ENCODE measurements at regions not wholly inside any gene's neighbourhood (a gene's known extent, or its start where the extent isn't known, plus 50 kb on each side); places are given as distances from the start of the nearest gene placed in this dataset.

DNA sequence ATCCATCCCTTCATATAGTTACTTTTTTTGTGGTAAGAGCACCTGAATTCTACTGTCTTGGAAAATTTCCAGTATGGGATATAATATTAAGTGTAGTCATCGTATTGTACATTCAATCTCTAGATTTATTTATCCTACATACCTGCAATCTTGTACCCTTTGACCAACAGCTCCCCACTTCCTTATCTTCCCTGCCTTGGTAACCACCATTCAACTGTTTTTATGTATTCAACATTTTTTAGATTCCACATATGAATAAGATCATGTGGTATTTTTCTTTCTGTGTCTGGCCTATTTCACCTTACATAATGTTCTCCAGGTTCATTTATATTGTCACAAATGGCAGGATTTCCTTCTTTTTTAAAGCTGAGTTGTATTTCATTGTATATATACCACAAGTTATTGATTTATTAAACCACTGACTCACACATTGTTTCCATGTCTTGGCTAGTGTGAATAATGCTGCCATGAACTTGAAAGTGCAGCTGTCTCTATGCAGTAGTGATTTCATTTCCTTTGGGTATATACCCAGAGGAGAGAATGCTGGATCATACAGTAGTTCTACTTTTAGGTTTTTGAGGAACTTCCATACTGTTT lies 572.5 kb downstream of the MAGEB5 start:
- Histone ChIP-seq H3K36me3 (replicated peaks in 1 of 2; ENCODE audit: control insufficient read depth in 1 of 2, insufficient read depth in 2 of 2, low read length in 2 of 2) (no peaks in the 10 kb centered on the region), H4K20me1 (ENCODE audit: insufficient read depth, low read length) (no peaks in the 10 kb centered on the region), H3K27me3 (ENCODE audit: control insufficient read depth in 2 of 2, insufficient read depth in 2 of 2, low read length in 2 of 2) (no peaks in the 10 kb centered on the region), H3K4me3 (replicated peaks in 1 of 3; ENCODE audit: low read depth in 2 of 3, low read length in 3 of 3) (no peak overlapping the region), H3K4me1 (ENCODE audit: control insufficient read depth in 1 of 2, insufficient read depth in 2 of 2, low read length in 2 of 2) (no peaks in the 10 kb centered on the region), H3K9me3 (replicated peaks in 1 of 2; ENCODE audit: control insufficient read depth in 1 of 2, insufficient read depth in 1 of 2, low read length in 2 of 2) (no peaks in the 10 kb centered on the region), H3K9ac (ENCODE audit: insufficient read depth, low read length, poor library complexity, severe bottlenecking) (no peak overlapping the region), H3K27ac (ENCODE audit: low read depth in 1 of 2, low read length in 2 of 2) (no peak overlapping the region), H3K79me2 (ENCODE audit: insufficient read depth, low read length) (no peaks in the 10 kb centered on the region), H2AFZ (ENCODE audit: insufficient read depth, low read depth, low read length, poor library complexity, severe bottlenecking) (no peak overlapping the region), H3K4me2 (replicated peaks; ENCODE audit: extremely low read depth, low read length, poor library complexity, severe bottlenecking) (no peak overlapping the region)
- Mint-ChIP-seq H3K4me3 (no peak overlapping the region), H3K27me3 (ENCODE audit: low read depth in 3 of 3) (no peaks in the 10 kb centered on the region), H3K9me3 (no peaks in the 10 kb centered on the region), H3K27ac (no peak overlapping the region), H3K4me1 (no peaks in the 10 kb centered on the region), H3K36me3 (no peaks in the 10 kb centered on the region)
- no CpG with 5 or more reads among the region's 1 CpG for WGBS (ENCODE audit: insufficient coverage)
- intact Hi-C loops (cut with micrococcal nuclease), result no loop called here
- no peak for TF ChIP-seq CTCF (IDR thresholded peaks at IDR 0.05)
- DNase-seq, result no peak

DNA sequence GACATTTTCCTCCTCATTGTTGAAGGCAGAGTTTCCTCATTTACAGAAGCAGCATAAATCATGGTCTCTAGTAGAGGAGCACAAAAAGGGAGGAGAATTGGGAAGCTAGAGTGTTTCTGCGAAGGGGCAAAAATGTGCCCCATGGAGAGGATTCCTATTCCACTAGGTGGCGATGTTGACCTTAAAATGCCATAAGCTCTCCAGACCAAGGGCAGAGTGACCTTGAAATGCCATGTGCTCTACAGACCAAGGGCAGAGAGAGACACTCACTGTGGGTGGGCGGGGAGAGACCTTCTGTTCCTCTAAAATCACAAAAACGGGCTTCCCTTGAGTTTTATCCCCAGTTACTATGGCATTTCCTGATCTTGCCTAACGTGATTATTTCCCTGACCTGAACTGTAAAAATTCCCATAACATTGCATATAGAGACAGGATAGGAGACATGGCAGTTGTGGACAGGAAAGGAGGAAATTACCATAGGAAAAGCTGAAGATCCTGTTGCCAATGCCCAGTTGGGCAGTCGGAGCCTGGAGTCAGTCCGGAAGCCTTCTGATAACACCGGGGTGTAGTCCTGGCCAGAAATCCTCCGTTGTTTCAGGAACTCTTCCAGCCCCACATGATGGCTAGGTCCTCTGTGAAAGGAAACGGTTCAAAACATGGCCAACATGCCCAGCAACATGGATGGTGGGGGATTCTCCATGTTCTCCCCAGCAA lies 567.7 kb downstream of the MAGEB5 start:
- Histone ChIP-seq H4K20me1 (ENCODE audit: insufficient read depth, low read length) (no peaks in the 10 kb centered on the region), H3K27ac (ENCODE audit: low read depth in 1 of 2, low read length in 2 of 2) (no peak overlapping the region), H2AFZ (ENCODE audit: insufficient read depth, low read depth, low read length, poor library complexity, severe bottlenecking) (no peak overlapping the region), H3K36me3 (replicated peaks in 1 of 2; ENCODE audit: control insufficient read depth in 1 of 2, insufficient read depth in 2 of 2, low read length in 2 of 2) (no peaks in the 10 kb centered on the region), H3K4me3 (replicated peaks in 1 of 3; ENCODE audit: low read depth in 2 of 3, low read length in 3 of 3) (no peak overlapping the region), H3K4me2 (replicated peaks; ENCODE audit: extremely low read depth, low read length, poor library complexity, severe bottlenecking) (no peak overlapping the region), H3K79me2 (ENCODE audit: insufficient read depth, low read length) (no peaks in the 10 kb centered on the region), H3K9me3 (replicated peaks in 1 of 2; ENCODE audit: control insufficient read depth in 1 of 2, insufficient read depth in 1 of 2, low read length in 2 of 2) (no peaks in the 10 kb centered on the region), H3K4me1 (ENCODE audit: control insufficient read depth in 1 of 2, insufficient read depth in 2 of 2, low read length in 2 of 2) (no peaks in the 10 kb centered on the region), H3K9ac (ENCODE audit: insufficient read depth, low read length, poor library complexity, severe bottlenecking) (no peak overlapping the region), H3K27me3 (ENCODE audit: control insufficient read depth in 2 of 2, insufficient read depth in 2 of 2, low read length in 2 of 2) (no peaks in the 10 kb centered on the region)
- H3K4me1 Mint-ChIP-seq, result no peaks in the 10 kb centered on the region
- intact Hi-C loops (cut with micrococcal nuclease), result no loop called here
- WGBS (ENCODE audit: insufficient coverage), result no CpG with 5 or more reads among the region's 10 CpGs
- H3K9me3 Mint-ChIP-seq, result peaks cover 0 to under 1% (median 0%) of the 10 kb centered on the region in 7 donors
- no peak for DNase-seq
- no peak overlapping the region for H3K4me3 Mint-ChIP-seq
- TF ChIP-seq CTCF (IDR thresholded peaks at IDR 0.05), result peak; percentile 20
- H3K27me3 Mint-ChIP-seq (ENCODE audit: low read depth in 3 of 3), result no peaks in the 10 kb centered on the region
- H3K27ac Mint-ChIP-seq, result no peak overlapping the region
- no peaks in the 10 kb centered on the region for H3K36me3 Mint-ChIP-seq

Measured in CD14-positive monocyte (primary cell).